ENCODE measurements at regions not wholly inside any gene's neighbourhood (a gene's known extent, or its start where the extent isn't known, plus 50 kb on each side); places are given as distances from the start of the nearest gene placed in this dataset.
"Not testable (repeated sequence)": the region's sequence is repeated elsewhere in the genome, so short reads cannot be mapped to it uniquely, and the experiment has no call there.

DNA sequence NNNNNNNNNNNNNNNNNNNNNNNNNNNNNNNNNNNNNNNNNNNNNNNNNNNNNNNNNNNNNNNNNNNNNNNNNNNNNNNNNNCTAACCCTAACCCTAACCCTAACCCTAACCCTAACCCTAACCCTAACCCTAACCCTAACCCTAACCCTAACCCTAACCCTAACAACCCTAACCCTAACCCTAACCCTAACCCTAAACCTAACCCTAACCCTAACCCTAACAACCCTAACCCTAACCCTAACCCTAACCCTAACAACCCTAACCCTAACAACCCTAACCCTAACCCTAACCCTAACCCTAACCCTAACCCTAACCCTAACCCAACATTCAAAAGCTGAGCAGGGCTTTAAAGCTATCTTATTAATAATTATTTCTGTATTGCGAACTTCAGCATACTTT is 182.5 kb upstream of the FAM20C start:
- TF ChIP-seq, protein P1, sequence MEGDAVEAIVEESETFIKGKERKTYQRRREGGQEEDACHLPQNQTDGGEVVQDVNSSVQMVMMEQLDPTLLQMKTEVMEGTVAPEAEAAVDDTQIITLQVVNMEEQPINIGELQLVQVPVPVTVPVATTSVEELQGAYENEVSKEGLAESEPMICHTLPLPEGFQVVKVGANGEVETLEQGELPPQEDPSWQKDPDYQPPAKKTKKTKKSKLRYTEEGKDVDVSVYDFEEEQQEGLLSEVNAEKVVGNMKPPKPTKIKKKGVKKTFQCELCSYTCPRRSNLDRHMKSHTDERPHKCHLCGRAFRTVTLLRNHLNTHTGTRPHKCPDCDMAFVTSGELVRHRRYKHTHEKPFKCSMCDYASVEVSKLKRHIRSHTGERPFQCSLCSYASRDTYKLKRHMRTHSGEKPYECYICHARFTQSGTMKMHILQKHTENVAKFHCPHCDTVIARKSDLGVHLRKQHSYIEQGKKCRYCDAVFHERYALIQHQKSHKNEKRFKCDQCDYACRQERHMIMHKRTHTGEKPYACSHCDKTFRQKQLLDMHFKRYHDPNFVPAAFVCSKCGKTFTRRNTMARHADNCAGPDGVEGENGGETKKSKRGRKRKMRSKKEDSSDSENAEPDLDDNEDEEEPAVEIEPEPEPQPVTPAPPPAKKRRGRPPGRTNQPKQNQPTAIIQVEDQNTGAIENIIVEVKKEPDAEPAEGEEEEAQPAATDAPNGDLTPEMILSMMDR (IDR thresholded peaks at IDR 0.05 in 4 of 5, conservative IDR thresholded peaks at IDR 0.05 in 1 of 5), result not testable (repeated sequence)
- TF ChIP-seq POLR2A (IDR thresholded peaks at IDR 0.05), result not testable (repeated sequence)

Data from gastrocnemius medialis (tissue), 4 donors.